ENCODE measurements at regions not wholly inside any gene's neighbourhood (a gene's known extent, or its start where the extent isn't known, plus 50 kb on each side); places are given as distances from the start of the nearest gene placed in this dataset.

DNA sequence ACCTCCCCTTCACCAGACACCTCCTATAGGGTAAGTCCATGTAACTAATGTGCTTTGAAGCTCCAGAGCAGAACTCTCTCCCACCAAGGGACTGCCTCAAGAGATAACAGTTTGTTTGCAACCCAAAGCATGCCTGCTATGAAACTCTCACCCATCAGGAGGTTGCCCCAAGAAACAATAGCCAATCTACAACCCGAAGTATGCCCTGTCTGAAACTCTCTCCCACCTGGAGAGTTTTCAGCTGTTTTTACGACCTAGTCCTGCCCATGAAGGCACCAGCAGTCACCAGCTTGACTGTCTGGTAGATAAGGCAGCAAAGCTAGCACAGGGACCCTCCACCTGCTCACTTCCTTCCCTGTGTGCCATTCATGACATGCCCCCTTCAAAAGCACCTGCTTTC is 533.9 kb upstream of the CRIM1 start:
- TF ChIP-seq GATA2 (CRISPR knock-in tag; IDR thresholded peaks at IDR 0.05) (no peak), POLR2AphosphoS5 (IDR thresholded peaks at IDR 0.05; ENCODE audit: low read depth, low read length) (no peak), RAD21 (IDR thresholded peaks at IDR 0.05; ENCODE audit: low read length) (no peak), EP300 (IDR thresholded peaks at IDR 0.05; ENCODE audit: borderline replicate concordance in 1 of 2, low read depth in 1 of 2, low read length in 1 of 2) (no peak), CHD2 (IDR thresholded peaks at IDR 0.05; ENCODE audit: low read length, partially characterized antibody) (no peak), GABPA (IDR thresholded peaks at IDR 0.05; ENCODE audit: low read depth) (no peak), RXRA (IDR thresholded peaks at IDR 0.05; ENCODE audit: borderline replicate concordance, low read depth) (no peak), RCOR1 (IDR thresholded peaks at IDR 0.05; ENCODE audit: low read length) (no peak)
- TF ChIP-seq, protein P1, sequence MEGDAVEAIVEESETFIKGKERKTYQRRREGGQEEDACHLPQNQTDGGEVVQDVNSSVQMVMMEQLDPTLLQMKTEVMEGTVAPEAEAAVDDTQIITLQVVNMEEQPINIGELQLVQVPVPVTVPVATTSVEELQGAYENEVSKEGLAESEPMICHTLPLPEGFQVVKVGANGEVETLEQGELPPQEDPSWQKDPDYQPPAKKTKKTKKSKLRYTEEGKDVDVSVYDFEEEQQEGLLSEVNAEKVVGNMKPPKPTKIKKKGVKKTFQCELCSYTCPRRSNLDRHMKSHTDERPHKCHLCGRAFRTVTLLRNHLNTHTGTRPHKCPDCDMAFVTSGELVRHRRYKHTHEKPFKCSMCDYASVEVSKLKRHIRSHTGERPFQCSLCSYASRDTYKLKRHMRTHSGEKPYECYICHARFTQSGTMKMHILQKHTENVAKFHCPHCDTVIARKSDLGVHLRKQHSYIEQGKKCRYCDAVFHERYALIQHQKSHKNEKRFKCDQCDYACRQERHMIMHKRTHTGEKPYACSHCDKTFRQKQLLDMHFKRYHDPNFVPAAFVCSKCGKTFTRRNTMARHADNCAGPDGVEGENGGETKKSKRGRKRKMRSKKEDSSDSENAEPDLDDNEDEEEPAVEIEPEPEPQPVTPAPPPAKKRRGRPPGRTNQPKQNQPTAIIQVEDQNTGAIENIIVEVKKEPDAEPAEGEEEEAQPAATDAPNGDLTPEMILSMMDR (IDR thresholded peaks at IDR 0.05): no peak
- TF ChIP-seq, protein P2, sequence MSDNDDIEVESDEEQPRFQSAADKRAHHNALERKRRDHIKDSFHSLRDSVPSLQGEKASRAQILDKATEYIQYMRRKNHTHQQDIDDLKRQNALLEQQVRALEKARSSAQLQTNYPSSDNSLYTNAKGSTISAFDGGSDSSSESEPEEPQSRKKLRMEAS (IDR thresholded peaks at IDR 0.05; ENCODE audit: low read depth): no peak
- TF ChIP-seq, protein P3, sequence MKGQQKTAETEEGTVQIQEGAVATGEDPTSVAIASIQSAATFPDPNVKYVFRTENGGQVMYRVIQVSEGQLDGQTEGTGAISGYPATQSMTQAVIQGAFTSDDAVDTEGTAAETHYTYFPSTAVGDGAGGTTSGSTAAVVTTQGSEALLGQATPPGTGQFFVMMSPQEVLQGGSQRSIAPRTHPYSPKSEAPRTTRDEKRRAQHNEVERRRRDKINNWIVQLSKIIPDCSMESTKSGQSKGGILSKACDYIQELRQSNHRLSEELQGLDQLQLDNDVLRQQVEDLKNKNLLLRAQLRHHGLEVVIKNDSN (IDR thresholded peaks at IDR 0.05; ENCODE audit: borderline replicate concordance, low read depth): no peak

Measured in SK-N-SH (cell line).